ENCODE measurements at regions not wholly inside any gene's neighbourhood (a gene's known extent, or its start where the extent isn't known, plus 50 kb on each side); places are given as distances from the start of the nearest gene placed in this dataset.
"Not testable (repeated sequence)": the region's sequence is repeated elsewhere in the genome, so short reads cannot be mapped to it uniquely, and the experiment has no call there.

DNA sequence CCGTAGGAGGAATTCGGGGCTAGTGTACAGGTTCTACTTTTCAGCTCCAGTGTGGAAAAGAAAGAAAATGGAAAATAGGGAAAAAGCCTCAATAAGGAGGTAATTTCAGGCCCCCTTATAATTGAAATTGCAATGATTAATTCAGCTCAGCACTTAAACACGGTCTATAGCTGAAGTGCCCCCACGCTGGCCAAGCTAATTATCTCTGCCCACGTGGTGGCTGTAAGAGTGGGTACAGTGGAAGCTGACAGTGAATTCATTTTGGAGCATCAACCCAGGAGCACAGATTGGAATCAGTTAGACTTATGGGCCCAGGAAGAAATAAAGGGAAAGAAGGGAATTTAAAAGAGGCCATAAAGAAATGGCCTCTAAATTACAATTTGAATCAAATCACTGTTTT lies 631.1 kb upstream of the CPEB2 start:
- no peak for DNase-seq (ENCODE audit: low spot score)

DNA sequence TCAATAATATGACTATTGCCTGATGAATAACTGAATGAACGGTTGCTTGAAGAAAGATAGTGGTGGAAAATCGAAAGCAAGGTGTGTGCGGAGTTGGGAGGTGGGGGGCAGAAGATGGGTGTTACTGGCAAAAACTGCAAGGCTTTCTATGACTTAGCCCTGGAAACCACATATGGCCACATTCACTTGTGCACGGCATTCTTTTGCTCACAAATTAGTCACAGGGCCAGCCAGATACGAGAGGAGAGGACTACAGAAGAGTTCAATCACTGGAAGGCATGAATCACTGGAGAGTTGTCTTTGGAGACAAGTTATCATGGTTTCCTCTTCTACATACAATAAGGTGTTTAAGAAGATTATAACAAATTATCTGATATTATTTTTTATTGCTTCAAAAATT lies 626.5 kb upstream of the CPEB2 start:
- DNase-seq (ENCODE audit: low spot score): no peak

DNA sequence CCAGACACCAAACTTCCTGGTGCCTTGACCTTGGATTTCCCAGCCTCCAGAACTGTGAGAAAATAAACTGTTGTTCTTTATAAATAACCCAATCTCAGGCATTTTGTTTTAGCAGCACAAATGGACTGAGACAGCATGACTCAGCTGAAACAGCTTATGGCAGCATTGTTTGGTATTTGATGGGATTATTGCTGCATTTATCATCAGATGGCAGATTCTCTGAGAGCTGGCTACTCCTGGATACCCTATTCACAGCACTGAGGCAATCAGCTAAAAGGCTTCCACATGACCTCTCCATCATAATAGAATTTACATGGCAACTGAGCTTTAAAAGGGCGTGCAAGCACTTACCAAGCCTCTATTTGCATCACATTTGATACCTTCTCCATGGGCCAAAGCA lies 623.1 kb upstream of the CPEB2 start:
- no peak for DNase-seq (ENCODE audit: low spot score)

DNA sequence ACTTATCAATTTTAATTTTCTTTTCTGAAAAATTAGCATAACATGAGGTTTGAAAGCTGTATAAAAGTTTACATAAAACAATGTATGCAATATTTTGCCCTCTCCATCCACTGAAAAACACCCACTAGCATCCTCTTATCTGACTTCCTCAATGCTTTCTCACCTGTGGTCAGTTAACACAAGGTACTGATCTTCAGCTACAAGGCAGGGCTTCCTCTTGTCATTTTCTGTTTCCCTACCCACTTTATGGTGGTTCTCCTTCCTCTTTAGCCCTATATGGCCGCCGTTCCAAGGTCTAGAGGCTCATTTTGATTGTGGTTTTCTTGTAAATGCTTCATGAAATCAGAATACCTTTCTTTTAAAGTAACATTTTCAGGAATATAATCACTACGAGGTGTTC lies 618.6 kb upstream of the CPEB2 start:
- DNase-seq (ENCODE audit: low spot score): no peak

DNA sequence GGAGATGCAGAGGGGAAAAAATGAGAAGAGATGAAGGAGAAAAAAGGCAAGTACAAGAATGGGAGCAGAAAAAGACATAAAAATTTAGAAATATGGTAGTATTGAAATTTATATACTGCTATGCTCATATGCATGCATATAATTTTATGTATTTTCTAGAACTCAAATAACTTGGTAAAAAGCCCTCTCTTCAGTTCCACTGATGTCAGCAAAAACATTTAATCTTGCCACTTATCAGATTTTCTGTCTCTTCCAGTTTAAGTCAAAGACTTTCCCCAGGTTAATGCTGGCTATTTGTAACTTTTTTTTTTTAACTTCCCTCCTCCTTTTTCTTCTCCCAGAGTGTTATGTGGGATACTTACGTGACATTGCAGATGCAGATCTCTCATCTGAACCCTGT lies 617.5 kb upstream of the CPEB2 start:
- DNase-seq (ENCODE audit: low spot score): no peak

DNA sequence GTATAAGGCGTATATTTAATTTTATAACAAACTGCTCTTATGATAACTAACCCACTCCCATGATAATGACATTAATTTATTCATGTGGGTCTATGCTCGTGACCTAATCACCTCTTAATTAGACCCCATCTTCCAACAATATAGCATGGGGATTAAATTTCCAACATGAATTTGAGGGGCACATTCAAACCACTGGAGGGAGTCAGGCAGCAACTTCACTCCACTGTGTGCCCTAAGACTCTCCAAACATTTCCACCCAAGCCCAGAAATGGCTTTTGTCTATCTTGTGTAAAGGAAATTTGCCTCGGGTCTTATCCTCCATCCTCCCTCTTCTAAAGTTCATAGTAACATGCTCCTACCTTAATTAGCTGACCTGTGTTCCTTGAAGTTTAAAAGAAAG lies 616.1 kb upstream of the CPEB2 start:
- no peak for DNase-seq (ENCODE audit: low spot score)

DNA sequence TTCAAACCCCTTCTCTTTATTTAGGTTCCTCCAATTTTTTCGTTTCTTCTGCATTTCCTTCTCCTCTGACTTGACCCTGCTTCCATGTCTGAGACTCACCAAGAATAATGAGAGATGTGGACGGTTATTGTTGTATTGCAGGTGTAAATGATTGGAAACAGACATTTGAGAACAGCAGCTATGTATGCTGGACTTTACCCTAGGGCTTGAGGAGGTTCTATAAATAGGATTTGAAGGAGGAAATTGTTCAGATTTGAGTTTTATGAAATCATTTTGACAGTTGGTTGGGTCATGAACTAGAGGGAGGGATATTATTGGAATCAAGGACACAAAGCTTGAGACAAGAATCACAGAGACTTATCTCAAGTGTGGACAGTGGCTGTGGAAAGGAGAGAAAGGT lies 614.6 kb upstream of the CPEB2 start:
- DNase-seq (ENCODE audit: low spot score): no peak

DNA sequence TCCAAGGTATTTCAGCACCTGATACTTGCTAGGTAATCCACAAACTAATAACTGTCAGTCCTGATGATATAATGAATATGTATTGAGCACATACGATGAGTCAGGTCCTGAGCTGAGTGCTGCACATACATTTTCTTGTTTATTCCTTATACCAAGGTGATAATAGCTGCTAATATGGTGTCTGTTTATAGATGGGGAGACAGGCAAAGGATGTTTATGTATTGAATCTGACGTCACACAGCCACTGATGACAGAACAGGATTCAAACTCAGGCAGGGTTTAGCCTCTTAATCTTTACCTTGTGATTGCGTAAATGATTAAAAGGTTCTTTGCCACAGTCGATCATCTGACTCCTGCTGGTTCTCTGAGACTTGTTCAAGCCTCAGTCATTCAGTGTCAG lies 609.9 kb upstream of the CPEB2 start:
- no peak for DNase-seq (ENCODE audit: low spot score)

DNA sequence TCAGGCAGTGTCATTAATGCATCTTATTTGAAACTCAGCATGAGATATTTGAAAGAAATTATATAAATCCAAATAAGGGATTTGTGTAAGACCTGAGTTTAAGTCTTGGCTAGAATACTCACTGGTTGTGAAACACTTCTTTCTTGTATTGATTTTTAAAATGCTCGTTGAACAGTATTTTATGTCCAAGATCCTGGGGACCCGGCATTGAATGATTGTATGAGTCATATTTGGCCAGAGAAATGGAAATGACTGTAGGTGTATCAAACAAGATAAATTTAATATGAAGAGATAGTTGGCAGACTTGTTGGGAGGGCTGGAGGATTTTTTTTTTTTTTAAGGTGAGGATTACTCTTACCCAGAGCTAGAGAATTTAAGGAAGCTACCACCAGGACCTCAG lies 606.1 kb upstream of the CPEB2 start:
- DNase-seq (ENCODE audit: low spot score): no peak

DNA sequence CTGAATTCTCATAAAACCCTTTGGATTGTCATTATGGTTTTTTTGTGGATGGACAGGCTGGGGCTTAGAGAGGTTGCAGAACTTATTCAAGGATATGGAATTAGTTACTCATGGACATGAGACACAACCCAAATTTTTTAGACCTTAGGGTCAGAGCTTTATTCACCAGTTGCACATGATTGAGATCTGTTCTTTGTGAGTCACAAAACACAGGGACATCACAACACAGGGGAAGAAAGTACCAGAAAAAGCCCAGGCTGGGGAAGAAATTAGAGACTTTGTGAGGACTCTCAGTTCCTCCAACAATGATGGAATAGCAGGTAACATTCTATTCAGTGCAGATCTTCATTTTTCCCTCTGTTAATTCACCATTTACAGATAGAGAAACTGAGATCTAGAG lies 602.4 kb upstream of the CPEB2 start:
- no peak for DNase-seq (ENCODE audit: low spot score)

DNA sequence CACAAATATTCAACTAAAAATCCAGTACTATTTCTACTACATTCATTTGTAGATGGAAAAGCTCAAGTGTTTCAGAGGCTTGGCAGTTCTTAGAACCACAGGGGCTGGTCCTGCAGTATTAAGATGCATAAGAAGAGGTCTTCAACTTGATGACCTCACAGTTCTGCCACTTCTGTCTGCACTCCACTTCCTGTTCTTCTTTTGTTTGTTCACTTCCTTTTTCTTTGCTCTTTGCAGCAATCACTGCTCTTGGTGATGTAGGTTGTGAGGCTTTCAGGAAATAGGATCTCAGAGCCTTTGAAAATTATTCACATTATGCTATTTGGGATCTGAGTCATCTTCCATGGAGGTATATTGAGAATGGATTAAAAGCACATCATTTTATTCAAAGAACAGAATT lies 602.0 kb upstream of the CPEB2 start:
- no peak for DNase-seq (ENCODE audit: low spot score)

DNA sequence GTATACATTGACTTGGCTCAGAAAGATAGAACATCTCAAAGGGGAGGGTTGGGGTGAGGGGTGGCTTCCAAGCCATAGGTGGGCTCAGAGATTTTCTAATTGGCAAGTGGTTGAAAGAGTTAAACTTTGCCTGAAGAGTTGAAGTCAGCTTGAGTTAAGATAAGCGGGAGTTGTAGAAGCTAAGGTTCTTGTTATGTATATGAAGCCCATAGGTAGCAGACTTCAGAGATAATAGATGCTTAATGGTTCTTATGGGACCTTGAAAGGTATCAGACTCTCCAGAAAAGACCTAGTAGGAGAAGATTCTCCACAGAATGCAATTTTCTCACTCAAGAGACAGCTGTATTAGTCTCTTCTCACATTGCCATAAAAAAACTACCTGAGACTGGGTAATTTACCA lies 599.1 kb upstream of the CPEB2 start:
- no peak for DNase-seq (ENCODE audit: low spot score)

DNA sequence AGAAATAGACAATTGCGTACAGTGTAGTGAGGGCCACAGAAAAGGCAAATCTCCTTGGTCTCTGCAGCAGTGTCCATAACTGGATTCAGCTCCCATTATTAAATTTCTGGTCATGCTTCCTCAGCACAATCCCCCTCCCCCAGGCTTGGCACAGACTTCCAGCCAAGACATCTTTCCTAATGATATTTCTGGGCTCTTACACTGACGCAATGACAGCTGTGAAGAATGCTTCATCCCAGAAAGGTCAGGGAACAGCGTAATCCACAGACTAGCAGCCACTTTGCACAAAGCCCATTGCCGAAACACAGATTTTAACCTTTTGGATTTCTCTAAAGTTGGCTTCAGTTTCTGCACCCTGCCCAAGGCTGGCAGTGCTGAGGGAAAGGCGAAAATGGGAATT lies 597.6 kb upstream of the CPEB2 start:
- peak; percentile 18 for DNase-seq (ENCODE audit: low spot score)

DNA sequence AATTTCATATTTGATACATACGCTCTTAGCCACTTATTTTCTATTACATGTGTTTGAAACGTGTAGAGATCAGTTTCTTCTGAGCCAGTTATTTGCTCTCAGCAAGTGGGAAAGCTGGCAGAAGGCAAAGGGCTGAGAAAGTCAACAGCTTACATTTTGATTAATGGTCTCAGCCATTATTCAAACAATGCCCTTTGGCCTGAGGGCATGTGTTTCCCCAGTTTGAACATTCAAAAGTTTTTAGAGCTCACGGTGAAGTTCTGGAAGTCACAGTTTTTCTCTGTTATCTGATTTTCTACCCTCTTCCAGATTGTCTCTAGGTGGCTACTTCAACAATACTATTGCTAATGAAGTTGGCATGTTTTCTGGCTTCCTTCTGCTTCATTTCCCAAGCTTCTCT lies 591.8 kb upstream of the CPEB2 start:
- no peak for DNase-seq (ENCODE audit: low spot score)

DNA sequence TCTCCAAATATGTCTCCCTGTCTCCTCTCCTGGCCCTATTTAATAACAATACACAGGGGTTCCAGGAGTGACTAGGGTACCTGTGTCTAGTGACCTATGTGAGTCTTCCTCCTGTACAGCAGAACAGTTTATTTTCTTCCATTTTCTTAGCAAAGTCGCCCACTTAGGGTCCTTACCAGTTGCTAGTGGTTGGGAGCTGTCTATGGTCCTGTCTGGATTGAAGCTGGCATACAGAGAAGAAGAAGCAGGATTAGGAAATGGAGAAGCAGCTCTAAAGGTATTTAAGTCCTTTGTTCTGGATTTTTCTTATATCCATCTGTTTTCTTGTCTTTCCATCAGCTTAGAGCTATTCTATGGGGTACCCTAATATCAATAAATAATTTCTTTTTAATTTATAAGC lies 587.1 kb upstream of the CPEB2 start:
- no peak for DNase-seq (ENCODE audit: low spot score)

DNA sequence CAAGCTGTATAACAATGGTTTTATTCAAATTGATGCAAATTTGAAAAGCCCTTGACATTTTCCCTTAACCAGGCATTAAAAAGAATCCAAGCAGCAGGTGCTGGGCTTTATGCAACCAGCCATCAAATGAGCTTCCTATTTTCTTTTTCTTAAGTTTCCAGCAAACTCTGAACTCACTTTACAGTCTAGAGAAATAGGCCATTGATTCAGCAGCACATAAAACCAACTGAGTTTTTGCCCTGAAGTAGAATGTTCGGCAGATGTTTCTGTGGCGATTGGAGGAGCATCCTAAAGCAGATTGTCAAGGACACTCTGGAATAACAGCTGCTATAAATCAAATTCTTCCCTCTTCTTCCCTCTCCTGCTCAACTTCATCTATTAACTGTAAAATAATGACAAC lies 582.8 kb upstream of the CPEB2 start:
- no peak for DNase-seq (ENCODE audit: low spot score)

DNA sequence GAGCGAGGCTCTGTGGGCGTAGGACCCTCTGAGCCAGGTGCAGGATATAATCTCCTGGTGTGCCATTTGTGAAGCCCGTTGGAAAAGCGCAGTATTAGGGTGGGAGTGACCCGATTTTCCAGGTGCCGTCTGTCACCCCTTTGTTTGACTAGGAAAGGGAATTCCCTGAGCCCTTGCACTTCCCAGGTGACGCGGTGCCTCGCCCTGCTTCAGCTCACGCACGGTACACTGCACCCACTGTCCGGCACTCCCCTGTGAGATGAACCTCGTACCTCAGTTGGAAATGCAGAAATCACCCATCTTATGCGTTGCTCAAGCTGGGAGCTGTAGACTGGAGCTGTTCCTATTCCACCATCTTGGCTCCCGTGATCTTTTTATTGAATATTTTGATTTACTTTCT lies 576.0 kb upstream of the CPEB2 start:
- not testable (repeated sequence) for DNase-seq (ENCODE audit: low spot score)

DNA sequence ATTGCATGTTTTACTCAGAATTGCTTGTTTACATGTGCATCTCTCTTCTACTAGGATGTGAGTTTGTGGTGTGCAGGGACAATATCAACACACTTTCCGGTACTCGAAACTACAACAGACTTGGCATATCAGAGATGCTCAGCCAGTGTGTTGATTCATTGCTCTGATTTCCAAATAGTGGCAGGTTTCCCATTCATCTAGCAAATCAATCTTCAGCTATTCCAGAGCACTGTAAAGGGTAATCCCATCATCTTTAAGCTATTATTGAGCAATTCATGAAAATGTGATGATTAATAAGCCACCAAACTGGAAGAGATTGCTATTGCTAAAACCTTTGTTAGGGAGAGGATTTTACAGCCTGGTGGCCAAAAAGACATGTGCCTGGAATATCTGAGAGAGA lies 574.2 kb upstream of the CPEB2 start:
- no peak for DNase-seq (ENCODE audit: low spot score)

DNA sequence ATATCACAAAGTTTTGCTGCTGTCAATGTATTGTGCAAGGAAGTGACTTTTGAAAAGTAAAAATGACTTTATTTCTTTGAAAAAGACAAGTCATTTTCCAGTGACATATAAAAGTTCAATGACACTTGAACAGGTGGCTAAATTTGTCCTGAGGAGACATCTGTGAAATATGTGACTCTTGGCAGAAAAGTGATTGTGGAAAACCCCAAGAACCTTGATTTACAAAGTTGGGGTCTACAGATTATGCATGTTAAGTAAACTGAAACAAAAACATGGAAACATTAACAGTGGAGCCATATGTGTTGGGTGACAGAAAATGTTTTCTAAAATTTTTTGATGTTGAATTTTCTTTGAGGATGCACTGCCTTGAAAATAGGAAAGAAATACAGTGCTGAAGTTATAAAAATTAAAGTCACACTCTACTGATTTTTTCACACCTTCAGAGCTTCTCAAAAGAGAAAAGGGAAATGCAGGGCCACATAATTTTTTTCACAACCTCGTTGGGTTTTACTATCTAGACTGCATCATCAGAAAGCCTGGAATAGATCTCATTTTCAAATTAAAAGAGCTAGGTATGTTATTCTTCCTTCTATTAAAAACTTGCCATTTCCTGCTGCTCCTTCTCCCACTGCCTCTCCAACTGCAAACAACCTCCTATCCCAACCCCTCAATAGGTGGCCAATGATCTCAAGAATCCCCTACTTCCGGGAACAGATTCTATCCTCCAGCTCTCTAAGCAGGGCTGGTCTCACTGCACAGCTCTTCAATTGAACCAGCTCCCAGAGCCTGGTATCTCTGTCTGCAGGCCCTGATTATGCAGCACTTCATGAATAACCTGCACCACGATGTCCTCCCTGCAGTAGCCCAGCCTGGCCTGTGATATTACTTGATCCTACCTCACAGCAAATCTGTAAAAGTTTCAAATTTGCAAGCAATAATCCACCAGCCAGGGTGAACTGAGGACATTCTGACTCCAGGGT lies 570.8 kb upstream of the CPEB2 start:
- no peak for DNase-seq (ENCODE audit: low spot score)

DNA sequence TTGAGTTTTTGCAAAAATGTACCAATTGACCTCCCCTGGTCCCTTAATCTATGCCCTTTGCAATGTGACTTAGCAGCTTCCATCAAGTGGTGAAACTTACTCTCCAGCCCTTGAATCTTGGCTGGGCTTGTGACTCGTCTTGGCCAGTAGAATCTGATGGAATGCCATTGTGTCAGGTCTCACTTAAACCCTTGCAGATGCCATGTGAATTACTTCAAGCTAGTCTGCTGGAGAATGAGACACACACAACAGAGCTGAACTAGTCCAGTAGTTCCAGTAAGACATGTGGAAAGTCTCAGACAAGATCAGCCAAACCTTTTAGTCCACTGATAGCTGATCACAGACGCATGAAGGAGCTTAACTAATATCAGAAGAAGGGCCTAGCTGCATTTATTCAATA lies 567.8 kb upstream of the CPEB2 start:
- DNase-seq (ENCODE audit: low spot score): no peak

DNA sequence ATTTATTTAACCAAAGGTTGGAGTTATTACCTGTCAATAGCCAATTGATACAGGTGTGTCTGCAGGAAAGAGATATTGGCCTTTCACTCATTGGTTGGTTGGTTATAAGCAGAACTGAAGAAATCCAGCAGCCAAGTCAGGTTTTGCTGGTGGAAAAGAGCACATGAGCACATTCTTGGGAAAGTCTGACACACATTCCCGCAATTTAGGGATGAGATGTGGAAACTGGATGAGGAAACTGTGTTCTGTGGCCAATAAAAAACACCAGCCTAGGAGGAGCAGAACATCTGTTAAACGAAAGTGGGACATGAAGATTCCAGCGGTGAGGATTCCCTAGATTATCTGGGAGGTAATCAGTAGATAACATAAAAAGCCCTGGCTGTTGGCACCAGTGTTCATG lies 567.4 kb upstream of the CPEB2 start:
- DNase-seq (ENCODE audit: low spot score): no peak

DNA sequence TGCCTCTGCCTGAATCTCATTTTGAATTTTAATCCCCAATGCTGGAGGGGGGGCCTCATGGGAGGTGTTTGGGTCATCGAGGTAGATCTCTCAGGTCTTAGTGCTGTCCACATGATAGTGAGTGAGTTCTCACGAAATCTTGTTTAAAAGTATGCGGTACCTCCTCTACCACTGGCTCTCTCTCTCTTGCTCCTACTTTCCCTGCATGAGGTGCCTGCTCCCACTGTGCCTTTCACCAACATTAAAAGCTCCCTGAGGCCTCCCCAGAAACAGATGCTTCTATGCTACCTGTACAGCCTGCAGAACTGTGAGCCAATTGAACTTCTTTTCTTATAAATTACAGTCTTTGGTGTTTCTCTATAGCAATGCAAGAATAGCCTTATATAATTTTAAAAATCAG lies 560.7 kb upstream of the CPEB2 start:
- DNase-seq (ENCODE audit: low spot score): no peak

DNA sequence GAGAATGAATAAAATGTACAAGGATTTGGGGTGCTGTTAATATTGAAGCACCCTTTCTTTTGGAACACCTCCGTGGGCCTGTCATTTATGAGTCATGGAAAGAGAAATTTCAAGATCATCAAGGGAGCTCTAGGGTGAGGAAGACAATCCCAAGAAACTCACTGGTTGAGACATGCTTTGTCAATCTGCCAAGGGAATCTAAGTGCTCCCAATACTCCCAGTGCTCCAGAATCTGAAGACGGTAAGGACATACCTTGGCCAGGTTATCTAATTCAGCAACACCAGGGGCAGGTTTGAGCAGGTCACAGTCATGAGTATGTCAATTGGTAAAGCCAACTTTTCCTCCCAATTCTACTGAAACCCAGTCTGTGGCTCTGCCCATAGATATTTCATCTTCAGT lies 556.4 kb upstream of the CPEB2 start:
- DNase-seq (ENCODE audit: low spot score): no peak

DNA sequence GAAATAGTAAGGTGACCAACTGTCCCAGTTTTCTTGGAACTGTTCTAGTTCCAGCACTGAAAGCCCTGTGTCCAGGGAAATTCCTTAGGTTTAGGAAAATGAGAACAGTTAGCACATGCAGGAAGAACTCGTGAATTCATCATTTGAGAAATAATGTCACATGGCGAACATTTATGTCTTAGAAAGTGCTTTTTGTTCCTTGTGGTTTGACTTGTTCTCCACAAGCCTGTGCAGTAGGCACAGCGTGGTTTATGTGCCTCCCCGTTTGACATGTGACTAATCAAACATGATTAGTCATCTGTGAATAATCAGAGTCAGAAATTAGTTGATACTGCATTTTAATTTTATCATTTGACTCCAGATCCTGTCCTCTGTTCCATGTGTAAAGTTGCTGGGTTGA lies 556.0 kb upstream of the CPEB2 start:
- DNase-seq (ENCODE audit: low spot score): no peak

Measured in globus pallidus (tissue), 1 donor.